ENCODE measurements at regions not wholly inside any gene's neighbourhood (a gene's known extent, or its start where the extent isn't known, plus 50 kb on each side); places are given as distances from the start of the nearest gene placed in this dataset.

DNA sequence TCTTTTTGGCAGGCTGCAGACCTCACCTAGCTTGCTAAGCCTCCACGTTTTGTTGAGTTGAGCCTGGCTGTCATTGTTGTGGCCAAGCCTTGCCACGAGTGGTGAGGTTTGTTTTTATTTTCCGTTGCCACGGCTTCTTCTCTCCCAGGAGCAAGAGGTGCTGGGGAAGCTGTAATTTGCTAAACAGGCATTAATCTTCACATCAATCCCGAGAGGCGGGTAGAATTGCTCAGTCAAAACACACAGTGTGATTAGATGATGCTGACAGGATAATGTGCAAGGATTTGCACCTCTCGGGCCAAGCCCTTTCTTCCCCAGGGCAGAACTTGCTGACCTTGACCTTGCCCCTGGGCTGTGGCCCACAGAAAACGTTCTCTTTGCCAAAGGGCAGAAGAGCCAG is 72.2 kb upstream of the ATP6AP2 start:
- Histone ChIP-seq H3K36me3 (no peaks in the 10 kb centered on the region), H3K27ac (replicated peaks) (no peak overlapping the region), H3K27me3 (ENCODE audit: low read depth) (no peaks in the 10 kb centered on the region), H3K4me3 (no peak overlapping the region), H3K4me1 (no peaks in the 10 kb centered on the region), H3K9me3 (replicated peaks) (no peaks in the 10 kb centered on the region)
- TF ChIP-seq, protein P1, sequence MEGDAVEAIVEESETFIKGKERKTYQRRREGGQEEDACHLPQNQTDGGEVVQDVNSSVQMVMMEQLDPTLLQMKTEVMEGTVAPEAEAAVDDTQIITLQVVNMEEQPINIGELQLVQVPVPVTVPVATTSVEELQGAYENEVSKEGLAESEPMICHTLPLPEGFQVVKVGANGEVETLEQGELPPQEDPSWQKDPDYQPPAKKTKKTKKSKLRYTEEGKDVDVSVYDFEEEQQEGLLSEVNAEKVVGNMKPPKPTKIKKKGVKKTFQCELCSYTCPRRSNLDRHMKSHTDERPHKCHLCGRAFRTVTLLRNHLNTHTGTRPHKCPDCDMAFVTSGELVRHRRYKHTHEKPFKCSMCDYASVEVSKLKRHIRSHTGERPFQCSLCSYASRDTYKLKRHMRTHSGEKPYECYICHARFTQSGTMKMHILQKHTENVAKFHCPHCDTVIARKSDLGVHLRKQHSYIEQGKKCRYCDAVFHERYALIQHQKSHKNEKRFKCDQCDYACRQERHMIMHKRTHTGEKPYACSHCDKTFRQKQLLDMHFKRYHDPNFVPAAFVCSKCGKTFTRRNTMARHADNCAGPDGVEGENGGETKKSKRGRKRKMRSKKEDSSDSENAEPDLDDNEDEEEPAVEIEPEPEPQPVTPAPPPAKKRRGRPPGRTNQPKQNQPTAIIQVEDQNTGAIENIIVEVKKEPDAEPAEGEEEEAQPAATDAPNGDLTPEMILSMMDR (IDR thresholded peaks at IDR 0.05; ENCODE audit: borderline replicate concordance) = no peak
- DNase-seq = no peak
- intact Hi-C loops (cut with micrococcal nuclease) = no loop called here

DNA sequence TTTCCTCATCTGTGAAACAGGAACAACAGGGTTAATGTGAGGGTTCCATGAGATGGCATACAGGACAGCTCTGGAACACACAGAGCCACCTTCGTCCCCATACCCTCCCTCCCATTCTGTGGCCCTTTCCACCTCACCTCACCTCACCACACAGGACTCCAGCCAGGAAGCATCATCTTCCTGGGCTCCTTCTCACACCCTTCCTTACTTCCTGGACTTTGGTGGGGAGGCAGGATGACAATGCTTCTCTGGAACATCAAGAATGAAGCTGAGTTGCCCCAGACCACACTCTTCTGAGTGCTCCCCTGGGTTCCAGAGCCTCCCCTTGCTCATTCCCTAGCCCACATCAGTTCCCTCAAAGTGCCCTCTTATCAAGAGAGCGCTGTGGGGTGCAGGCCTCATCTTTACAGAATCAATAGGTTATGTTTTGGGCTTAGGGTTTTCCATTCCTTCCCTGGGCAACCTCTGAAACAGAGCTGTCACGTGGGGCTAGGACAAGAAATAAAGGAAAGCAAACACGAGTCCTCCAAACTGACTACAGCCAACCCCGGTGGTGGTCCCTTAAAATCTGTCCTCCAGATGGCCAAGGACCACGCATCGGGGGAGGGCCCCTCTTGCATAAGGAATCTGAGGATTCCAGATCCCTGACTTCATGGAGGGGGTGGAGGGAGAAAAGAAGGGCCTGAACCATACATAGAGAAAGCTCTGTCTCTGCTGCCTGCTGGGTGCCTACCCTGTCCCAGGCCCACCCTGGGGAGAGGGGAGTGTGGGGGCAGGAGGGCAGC is 74.4 kb upstream of the ATP6AP2 start:
- intact Hi-C loops (cut with micrococcal nuclease) = no loop called here
- H3K27ac ChIP-seq (replicated peaks) = no peak overlapping the region
- H3K4me1 ChIP-seq = no peaks in the 10 kb centered on the region
- H3K9me3 ChIP-seq (replicated peaks) = no peaks in the 10 kb centered on the region
- TF ChIP-seq, protein P1 (IDR thresholded peaks at IDR 0.05; ENCODE audit: borderline replicate concordance) = no peak
- no peak overlapping the region for H3K4me3 ChIP-seq
- DNase-seq = no peak
- H3K36me3 ChIP-seq = no peaks in the 10 kb centered on the region
- no peaks in the 10 kb centered on the region for H3K27me3 ChIP-seq (ENCODE audit: low read depth)

- TF ChIP-seq, protein P1 (IDR thresholded peaks at IDR 0.05; ENCODE audit: borderline replicate concordance) = no peak
- no peak for DNase-seq
- intact Hi-C loops (cut with micrococcal nuclease) = no loop called here
- no peak overlapping the region for H3K4me3 ChIP-seq
- no peaks in the 10 kb centered on the region for H3K9me3 ChIP-seq (replicated peaks)
- H3K27me3 ChIP-seq (ENCODE audit: low read depth) = no peaks in the 10 kb centered on the region
- H3K36me3 ChIP-seq = no peaks in the 10 kb centered on the region
- H3K4me1 ChIP-seq = no peaks in the 10 kb centered on the region
- H3K27ac ChIP-seq (replicated peaks) = no peak overlapping the region
Measured at GRCh38 chrX:40504801-40505605, 75.8 kb upstream of the ATP6AP2 start.

GRCh38 chrX:40503094-40503493 is 77.7 kb upstream of the ATP6AP2 start:
- TF ChIP-seq, protein P1 (IDR thresholded peaks at IDR 0.05; ENCODE audit: borderline replicate concordance) = no peak

DNA sequence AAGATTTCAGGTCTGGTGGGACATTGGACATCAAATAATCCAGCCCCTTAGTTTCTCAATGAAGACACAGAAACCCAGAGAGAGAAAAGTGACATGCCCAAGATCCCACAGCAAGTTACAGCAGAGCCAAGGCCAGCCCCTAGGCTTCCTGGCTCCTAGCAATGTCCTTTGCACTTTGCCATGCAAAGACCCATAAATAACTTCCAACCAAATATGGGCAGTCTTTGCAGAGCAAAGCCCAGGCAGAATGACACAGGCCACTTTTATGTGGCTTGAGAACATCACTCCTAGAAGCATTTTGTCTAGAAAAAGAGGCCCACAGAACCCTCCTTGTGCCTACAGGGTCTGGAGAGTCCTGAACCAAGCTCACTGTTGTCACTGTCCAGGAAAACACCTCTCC is 78.1 kb upstream of the ATP6AP2 start:
- H3K27me3 ChIP-seq (ENCODE audit: low read depth) = no peaks in the 10 kb centered on the region
- no peaks in the 10 kb centered on the region for H3K9me3 ChIP-seq (replicated peaks)
- intact Hi-C loops (cut with micrococcal nuclease) = no loop called here
- DNase-seq = no peak
- no peak overlapping the region for H3K4me3 ChIP-seq
- H3K36me3 ChIP-seq = no peaks in the 10 kb centered on the region
- TF ChIP-seq, protein P1 (IDR thresholded peaks at IDR 0.05; ENCODE audit: borderline replicate concordance) = no peak
- H3K27ac ChIP-seq (replicated peaks) = no peak overlapping the region
- H3K4me1 ChIP-seq = no peaks in the 10 kb centered on the region

More at GRCh38 chrX:40503094-40503493, 77.7 kb upstream of the ATP6AP2 start:
- Histone ChIP-seq H3K27me3 (ENCODE audit: low read depth) (no peaks in the 10 kb centered on the region), H3K4me1 (no peaks in the 10 kb centered on the region), H3K9me3 (replicated peaks) (no peaks in the 10 kb centered on the region), H3K4me3 (no peak overlapping the region), H3K36me3 (no peaks in the 10 kb centered on the region), H3K27ac (replicated peaks) (no peak overlapping the region)
- intact Hi-C loops (cut with micrococcal nuclease) = no loop called here
- no peak for DNase-seq

Data from left ventricle myocardium inferior (tissue), 1 donor.